Chondrocyte (in vitro differentiated cells): ENCODE measurements at regions not wholly inside any gene's neighbourhood (a gene's known extent, or its start where the extent isn't known, plus 50 kb on each side); places are given as distances from the start of the nearest gene placed in this dataset.
A peak's percentile ranks its signal among the peaks of the same experiment; 100 is the strongest.

ENCODE experiments used
- DNase-seq: peaks from one replicate; pipeline ENCODE4 v3.0.0; 2021; ENCODE audit warnings: mixed read lengths, low spot score
- H3K27ac Mint-ChIP-seq: one replicate; pipeline ENCODE4 v1.8.0; 2021; ENCODE audit warnings: mild to moderate bottlenecking, moderate library complexity, mixed read lengths; ENCODE audit not compliant: unreplicated experiment
- H3K27me3 Mint-ChIP-seq: 2 replicates; pipeline ENCODE4 v1.8.0; 2021; ENCODE audit warnings: low read depth, mixed read lengths
- H3K36me3 Mint-ChIP-seq: 2 replicates; pipeline ENCODE4 v1.8.0; 2021; ENCODE audit warnings: low read depth, mixed read lengths
- H3K4me1 Mint-ChIP-seq: 2 replicates; pipeline ENCODE4 v1.8.0; 2021; ENCODE audit warnings: low read depth, mild to moderate bottlenecking, mixed read lengths
- H3K4me3 Mint-ChIP-seq: one replicate; pipeline ENCODE4 v1.8.0; 2021; ENCODE audit warnings: mild to moderate bottlenecking, moderate library complexity, mixed read lengths; ENCODE audit not compliant: unreplicated experiment
- H3K9me3 Mint-ChIP-seq: 2 replicates; pipeline ENCODE4 v1.8.0; 2021; ENCODE audit warnings: low read depth, mixed read lengths
- CTCF ChIP-seq: fragments of 200-600 bp; sonication (generic); IDR thresholded peaks from 2 replicates; pipeline ENCODE4 v1.5.0; 2021; ENCODE audit warnings: antibody characterized with exemption, mild to moderate bottlenecking, moderate library complexity

- no peak for DNase-seq
- H3K27ac Mint-ChIP-seq: no peak overlapping the region
- TF ChIP-seq CTCF: no peak
- no peaks in the 10 kb centered on the region for H3K9me3 Mint-ChIP-seq
- peaks cover 32% of the 10 kb centered on the region for H3K4me1 Mint-ChIP-seq
- peaks cover 37% of the 10 kb centered on the region for H3K27me3 Mint-ChIP-seq
- no peaks in the 10 kb centered on the region for H3K36me3 Mint-ChIP-seq
- no peak overlapping the region for H3K4me3 Mint-ChIP-seq
Measured at GRCh38 chr16:85971902-85972638, 73.1 kb downstream of the IRF8 start.

DNA sequence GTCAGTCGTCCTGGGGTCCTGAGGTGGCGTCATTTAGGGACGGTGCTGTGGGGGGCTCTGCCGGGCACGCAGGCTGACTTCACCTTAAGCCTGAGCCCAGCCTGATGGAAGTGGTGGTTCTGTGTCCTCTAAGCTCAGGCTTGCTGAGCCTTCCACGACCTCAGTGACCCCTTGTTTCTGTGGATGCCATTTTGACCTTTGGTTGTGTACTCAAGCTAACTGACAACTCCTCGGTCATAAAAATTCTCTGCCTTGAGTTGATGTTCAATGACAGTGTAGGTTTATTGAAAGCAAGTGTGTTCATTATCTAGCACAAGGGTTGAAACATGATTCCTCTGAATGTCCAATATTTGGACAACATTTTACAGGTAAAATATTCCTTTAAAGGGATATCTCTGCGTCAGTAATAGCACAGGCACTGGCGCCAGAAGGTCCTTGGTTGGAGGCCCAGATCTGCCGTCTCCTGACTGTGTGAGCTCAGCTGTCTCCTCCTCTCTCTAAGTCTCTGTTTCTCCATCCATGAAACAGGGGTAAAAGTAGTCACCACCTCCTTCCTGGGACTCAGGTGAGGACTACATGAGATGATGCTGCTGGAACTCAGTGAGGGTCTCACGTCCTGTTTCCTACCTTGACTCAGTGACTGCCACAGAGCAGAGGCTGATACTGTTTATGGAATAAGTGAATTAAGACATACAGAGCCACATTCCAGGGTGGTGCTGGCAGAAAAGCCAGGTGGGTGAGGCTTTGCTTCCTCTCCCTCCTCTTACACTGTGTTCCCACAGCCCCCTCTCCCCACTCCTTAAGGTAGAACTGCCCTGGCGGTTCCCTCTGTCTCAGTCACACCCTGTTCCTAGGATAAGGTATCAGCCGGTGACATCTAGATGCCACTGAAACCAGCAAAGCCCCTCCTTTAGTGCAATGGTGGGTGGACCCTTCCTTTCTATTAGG is 75.7 kb downstream of the IRF8 start:
- no peaks in the 10 kb centered on the region for H3K9me3 Mint-ChIP-seq
- peaks cover 17% of the 10 kb centered on the region for H3K4me1 Mint-ChIP-seq
- H3K4me3 Mint-ChIP-seq: no peak overlapping the region
- H3K27ac Mint-ChIP-seq: no peak overlapping the region
- DNase-seq: peak; percentile 53
- no peaks in the 10 kb centered on the region for H3K36me3 Mint-ChIP-seq
- no peak for TF ChIP-seq CTCF
- peaks cover 46% of the 10 kb centered on the region for H3K27me3 Mint-ChIP-seq

GRCh38 chr16:85975451-85975981 is 76.6 kb downstream of the IRF8 start:
- H3K36me3 Mint-ChIP-seq: no peaks in the 10 kb centered on the region
- no peak overlapping the region for H3K4me3 Mint-ChIP-seq
- H3K4me1 Mint-ChIP-seq: peaks cover 9% of the 10 kb centered on the region
- H3K27ac Mint-ChIP-seq: no peak overlapping the region
- DNase-seq: no peak
- H3K27me3 Mint-ChIP-seq: peaks cover 51% of the 10 kb centered on the region
- H3K9me3 Mint-ChIP-seq: no peaks in the 10 kb centered on the region
- no peak for TF ChIP-seq CTCF

DNA sequence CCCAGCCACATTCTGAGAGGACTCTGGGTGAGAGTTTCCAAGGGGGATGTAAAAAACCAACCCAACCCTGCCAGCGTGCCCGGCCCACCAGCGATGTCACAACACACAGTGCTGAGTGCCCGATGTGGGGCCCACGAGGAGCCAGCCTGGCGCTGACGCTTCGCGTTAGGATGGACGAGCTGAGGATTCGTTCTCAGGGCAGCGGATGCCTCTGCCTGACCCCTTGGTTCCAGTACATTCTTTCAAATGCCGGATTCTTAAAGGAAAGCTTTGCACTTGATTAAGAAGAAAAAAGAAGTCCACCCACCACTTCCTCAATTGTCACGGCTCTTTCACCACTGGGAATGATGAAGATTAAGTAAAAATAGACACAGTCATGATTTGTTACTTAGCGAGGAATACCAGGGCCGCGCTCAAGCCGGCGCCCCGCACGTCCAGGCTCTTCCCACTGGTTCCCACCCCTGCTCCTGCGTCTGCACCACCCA is 79.4 kb downstream of the IRF8 start:
- H3K4me3 Mint-ChIP-seq: no peak overlapping the region
- no peaks in the 10 kb centered on the region for H3K4me1 Mint-ChIP-seq
- peaks cover 64% of the 10 kb centered on the region for H3K27me3 Mint-ChIP-seq
- no peaks in the 10 kb centered on the region for H3K36me3 Mint-ChIP-seq
- DNase-seq: no peak
- H3K9me3 Mint-ChIP-seq: no peaks in the 10 kb centered on the region
- no peak overlapping the region for H3K27ac Mint-ChIP-seq
- TF ChIP-seq CTCF: no peak

- H3K27me3 Mint-ChIP-seq: peaks cover 64% of the 10 kb centered on the region
- H3K9me3 Mint-ChIP-seq: no peaks in the 10 kb centered on the region
- H3K27ac Mint-ChIP-seq: no peak overlapping the region
- DNase-seq: no peak
- no peak for TF ChIP-seq CTCF
- H3K36me3 Mint-ChIP-seq: no peaks in the 10 kb centered on the region
- H3K4me1 Mint-ChIP-seq: no peaks in the 10 kb centered on the region
- no peak overlapping the region for H3K4me3 Mint-ChIP-seq
Measured at GRCh38 chr16:85978976-85979375, 80.0 kb downstream of the IRF8 start.
